NCI-H526 (cell line): ENCODE measurements at regions not wholly inside any gene's neighbourhood (a gene's known extent, or its start where the extent isn't known, plus 50 kb on each side); places are given as distances from the start of the nearest gene placed in this dataset.
A peak's percentile ranks its signal among the peaks of the same experiment; 100 is the strongest.
"Not testable (repeated sequence)": the region's sequence is repeated elsewhere in the genome, so short reads cannot be mapped to it uniquely, and the experiment has no call there.

ENCODE experiments used
- DNase-seq, 2 experiments: peaks; one replicate each; lab custom pipeline; 2025; lab: John Stamatoyannopoulos, UW

DNA sequence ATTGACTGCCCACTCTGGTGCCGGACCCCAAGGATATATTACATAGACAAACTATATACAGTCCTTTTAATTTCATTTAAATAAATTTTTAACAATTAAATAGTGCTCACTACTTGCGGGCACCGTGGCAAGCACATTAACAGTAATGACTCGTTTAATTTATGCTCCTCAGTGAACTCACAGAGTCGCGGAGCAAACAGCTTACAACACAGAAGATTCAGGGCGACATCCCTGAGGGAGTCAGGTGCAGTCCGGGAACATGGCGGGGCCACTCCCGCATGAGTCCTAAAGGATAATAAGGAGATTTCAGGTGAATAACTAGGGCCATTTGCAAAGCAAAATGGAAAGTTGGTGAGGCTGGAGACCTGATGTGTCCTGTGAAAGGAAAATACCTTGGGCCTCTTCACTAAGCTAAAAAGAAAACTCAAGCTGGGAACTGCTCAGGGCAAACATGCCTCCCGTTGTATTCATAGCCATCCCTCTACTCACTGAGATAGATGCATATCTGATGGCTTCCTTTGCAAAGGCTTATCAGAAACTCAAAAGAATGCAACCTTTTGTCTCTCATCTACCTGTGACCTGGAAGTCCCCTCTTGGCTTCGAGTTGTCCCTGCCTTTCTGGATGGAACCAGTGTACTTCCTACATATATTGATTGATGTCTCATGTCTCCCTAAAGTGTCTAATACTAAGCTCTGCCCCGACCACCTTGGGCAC lies 125.6 kb downstream of the KLF6 start:
- no peak for DNase-seq

DNA sequence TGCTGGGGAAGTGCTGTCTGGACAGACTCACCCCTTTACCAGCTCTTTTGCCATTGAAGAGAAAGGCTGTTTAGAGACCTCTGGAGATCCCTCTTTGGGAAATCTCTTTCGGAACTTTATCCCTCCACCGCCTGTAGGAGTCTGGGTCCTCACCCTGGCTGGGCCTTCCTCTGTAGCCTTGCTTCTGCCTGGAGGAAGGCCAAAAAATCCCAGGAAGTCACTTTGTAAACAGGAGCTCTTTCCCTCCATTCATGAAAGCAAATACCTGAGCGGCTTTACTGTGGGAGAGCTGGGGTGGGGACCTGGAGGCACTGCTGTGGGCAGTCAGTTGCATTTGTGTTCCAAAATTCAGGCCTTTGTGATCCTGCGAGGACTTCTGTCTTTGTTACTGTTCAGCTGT lies 126.2 kb downstream of the KLF6 start:
- DNase-seq = no peak

DNA sequence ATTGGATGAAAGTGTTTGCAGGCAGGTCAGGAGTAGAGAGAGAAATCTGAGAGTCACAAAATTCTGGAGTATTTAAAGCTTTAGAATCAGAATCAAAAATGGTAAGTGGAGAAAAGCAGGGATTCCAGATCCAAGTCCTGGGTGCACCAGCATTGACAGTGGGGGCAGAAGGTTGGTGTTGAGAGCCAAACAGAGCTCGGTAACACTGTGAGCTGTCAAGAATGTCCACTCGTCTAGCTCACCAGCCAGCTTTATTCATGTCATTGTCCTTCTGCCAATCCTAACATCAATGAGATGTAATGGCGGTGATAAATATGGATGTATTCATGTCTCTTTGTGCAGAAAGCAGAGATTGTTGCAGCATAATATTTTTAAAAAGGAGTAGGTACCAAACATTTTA lies 128.8 kb downstream of the KLF6 start:
- DNase-seq = no peak

DNA sequence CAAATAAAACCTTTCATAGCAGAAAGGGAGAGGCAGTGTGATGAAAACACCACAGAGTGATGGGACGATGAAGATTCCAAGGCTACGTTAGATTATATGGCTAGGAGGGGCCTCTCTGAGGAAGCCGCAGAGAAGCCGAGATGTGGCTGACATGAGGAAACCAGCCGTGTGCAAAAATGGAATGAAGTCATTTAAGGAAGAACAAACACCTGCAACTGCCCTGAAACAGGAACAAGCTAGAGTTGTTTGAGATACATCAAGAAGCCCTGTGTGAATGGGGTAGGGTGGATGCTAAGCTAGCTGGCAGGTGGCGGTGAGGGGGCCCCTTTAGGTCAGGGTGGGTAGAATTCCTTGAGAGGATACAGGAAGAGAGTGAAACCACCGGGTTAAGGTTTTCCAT lies 129.5 kb downstream of the KLF6 start:
- DNase-seq = no peak

DNA sequence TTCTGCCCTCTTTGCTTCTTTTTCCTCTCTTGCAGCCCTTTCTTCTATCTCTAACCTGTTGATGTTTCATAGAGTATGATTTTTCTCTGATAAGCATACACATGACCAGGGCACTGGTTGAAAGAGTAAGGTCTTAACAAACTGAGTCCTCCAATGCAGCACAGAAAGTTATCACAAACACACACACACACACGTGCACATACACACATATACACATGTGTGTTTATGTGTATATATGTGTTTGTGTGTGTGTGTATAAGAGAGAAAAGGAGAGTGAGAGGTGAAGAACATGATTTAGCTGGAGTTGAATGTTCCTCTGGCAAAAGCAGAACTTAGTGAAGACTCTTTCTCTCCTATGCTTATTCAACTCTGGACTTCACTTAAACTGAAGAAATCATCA lies 130.0 kb downstream of the KLF6 start:
- DNase-seq = no peak

DNA sequence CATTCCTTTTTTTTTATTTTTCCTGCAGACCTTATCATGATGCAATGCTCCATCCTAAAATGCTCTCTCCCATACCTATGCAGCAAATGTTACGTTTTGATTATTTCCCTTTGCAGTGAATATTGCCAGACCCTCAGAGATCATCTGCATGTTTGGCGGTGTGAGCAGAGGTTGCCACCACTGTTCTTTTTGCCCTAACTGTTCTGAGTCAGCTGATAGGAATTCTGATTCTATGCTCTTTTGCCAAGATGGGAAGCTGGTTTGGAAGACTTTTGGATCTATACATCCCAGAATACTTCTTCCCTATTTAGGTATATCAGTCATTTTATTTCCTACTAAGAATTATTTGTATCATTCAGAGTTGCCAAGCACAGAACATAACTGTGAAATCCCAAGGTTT lies 130.5 kb downstream of the KLF6 start:
- no peak for DNase-seq

DNA sequence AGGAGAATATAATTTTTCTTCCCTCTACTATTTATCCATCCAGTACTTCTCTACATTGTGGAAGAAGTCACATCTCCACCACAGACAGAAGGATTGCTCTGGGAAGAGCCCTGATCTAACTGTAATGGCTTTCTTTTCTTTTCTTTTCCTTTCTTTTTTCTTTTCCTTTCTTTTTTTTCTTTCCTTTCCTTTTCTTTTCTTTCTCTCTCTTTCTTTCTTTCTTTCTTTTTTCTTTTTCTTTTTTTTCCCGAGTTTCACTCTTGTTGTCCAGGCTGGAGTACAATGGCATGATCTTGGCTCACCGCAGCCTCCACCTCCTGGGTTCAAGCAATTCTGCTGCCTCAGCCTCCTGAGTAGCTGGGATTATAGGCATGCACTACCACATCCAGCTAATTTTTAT lies 131.7 kb downstream of the KLF6 start:
- DNase-seq = not testable (repeated sequence)

DNA sequence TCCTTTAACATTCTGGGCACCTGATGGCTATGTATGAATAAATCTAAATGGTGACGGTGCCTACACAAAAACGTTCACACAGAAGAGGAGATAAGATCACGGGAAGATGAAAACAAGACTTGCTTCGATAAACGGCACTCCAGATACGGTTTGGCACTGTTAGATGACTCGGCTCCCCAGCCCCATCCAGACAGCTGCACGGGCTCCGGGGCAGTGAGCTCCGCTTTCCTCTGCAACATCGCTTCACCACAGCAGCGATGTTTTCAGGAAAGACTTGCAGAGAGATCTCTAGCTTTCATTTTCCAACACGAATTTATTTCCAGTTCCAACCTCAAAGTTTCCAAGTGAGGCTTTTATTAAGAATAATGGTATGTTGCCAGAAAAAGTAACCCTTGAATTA lies 132.1 kb downstream of the KLF6 start:
- DNase-seq = no peak

DNA sequence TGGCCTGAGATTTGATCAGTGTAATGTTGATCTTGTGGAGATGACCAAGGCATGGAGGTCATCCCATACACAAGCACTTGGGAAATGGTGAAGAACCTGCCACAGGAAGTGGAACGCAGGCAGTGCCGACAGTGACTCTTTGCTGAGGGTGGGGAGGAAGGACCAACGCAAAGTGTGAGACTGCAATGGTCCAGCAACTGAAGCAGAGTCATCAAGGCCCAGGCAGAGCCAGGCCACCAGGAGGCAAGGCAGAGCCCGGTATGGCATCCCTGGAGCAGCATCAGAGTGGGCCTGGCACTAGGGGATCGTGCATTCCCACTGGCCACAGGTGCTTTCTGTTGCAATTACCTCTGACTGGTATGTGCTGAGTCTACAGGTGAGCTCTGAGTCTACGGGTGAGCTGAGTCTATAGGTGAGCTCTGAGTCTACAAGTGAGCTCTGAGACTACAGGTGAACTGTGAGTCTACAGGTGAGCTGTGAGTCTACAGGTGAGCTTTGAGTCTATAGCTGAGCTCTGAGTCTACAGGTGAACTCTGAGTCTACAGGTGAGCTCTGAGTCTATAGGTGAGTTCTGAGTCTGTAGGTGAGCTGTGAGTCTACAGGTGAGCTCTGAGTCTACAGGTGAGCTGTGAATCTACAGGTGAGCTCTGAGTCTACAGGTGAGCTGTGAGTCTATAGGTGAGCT lies 132.9 kb downstream of the KLF6 start:
- DNase-seq = no peak

DNA sequence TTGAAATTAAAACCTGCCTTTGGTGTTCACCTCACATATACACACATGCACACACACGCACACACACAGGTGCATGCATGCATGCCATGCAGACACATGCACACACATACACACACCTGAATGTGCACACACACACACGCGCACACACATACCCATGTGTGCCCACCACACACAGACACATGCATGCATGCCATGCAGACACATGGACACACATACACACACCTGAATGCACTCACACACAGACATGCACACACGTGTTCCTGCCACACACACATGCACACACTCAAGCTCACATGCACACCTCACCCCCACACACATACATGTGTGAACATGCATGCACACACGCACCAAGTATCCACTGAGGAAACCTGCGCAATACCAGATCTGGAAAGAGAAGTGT lies 136.4 kb downstream of the KLF6 start:
- DNase-seq = no peak

DNA sequence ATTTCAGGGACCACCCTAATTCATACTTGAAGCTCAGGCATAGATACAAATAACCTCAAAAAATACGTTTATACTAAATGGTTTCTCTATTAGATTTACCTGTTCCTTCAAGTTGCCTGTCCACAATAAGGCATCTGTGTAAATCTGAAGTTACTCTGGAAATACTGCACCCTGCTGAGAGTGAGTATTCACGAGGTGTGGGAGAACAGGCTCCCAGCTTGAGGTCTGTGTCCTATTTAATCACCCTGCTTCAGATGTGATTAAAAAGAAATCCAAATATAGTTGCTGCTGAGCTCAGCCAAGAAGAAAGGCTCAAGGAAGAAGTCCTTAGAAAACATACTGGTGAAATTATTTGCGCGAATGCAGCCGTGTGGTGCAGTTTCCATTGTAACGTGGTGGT lies 136.8 kb downstream of the KLF6 start:
- no peak for DNase-seq

DNA sequence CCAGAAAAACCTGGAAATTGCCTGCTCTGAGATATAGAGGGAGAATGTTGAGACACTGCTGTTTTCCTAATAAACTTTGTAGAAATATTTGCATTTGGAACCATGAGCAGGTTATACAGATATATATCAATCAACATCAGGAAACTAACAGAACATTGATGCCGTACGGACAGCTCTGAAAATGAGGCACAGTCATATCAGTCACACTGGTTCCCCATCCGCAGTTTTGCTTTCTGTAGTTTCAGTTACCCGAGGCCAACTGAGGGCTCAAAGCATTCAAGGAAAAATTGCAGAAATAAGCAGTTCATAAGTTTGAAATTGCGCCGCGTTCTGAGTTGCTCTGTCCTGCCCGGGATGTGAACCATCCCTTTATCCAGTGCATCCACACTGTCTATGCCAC lies 137.9 kb downstream of the KLF6 start:
- DNase-seq = no peak

DNA sequence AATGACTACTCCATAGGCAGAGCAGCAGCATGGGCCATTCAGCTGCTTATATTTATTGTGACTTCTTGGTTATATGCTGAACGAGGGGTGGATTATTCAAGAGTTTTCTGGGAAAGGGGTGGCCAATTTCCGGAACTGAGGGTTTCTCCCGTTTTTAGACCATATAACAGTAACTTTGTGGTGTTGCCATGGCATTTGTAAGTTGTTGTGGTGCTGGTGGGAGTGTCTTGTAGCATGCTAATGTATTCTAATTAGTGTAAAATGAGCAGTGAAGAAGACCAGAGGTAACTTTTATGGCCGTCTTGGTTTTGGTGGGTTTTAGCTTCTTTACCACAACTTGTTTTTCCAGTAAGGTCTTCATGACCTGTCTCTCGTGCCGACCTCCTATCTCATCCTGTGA lies 139.6 kb downstream of the KLF6 start:
- no peak for DNase-seq

DNA sequence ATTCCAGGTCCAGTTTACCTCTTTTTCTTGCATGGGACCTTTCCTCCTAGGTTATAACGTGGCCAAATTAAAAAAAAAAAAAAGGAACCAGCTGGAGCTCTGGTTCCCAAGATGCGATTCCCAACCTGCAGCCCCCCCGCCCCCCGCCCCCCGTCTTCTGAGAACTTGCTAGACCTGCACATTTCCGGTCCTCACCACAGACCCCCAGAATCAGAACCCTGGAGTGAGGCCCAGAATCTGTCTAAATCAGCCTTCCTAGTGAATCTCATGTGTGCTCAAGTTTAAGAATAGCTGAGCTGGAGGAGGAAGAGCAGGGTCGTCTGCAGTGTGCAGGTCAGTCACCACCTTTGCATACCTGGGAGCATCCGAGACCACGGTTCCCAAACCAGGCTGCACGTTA lies 144.2 kb downstream of the KLF6 start:
- no peak for DNase-seq

DNA sequence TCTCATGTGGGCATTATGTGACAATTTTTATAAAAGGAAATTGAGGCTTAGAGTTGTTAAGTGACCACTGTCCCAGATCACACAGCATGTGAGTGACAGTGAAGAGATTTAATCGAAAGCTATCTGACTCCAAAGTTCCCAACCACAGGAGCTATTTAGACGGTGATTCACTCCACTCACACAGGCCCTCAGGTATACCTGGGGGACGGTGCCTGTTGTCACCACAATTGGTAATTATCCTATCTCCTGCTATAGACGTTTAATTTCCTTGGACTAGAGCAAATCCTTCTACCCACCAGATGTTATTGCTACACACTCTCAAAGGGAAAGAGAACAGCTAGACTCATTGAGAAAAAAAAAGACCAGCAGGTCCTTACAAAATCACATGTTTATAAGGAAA lies 145.5 kb downstream of the KLF6 start:
- DNase-seq = no peak

DNA sequence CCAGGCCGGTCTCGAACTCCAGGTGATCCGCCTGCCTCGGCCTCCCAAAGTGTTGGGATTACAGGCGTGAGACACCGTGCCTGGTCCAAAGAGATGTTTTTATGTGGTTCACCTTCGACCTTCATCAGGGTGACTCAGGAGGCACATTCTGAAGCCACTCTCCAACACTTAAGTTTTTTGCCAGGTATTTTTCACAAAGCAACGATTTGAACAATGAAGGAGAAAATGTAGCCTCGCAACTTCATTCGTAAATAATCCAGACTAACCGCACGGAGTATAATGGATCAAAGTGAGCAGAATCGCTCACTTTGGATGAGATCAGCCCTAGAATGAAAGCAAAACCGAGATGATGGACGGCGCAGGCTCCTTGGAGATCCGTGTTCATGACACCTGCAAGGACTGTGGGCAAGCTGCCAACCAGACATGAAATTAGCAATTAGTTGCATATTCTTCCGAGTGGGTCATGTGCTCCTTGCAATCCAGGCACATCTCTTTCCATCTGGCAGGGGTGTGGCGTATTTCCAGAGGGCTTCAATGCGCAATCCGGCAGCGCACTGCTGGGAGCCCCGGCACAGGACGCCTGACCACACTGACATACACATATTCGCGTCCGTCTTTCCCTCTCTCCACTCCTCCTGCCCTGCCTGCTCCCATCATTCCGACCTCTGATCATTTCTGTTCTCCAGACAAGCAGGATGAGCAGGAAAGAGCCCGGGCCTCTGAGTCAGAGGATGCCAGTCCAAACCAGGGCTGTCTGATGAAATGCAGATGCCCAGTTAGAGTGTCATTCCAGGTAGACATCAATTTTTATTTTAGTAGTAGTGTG lies 148.4 kb downstream of the KLF6 start:
- no peak for DNase-seq

DNA sequence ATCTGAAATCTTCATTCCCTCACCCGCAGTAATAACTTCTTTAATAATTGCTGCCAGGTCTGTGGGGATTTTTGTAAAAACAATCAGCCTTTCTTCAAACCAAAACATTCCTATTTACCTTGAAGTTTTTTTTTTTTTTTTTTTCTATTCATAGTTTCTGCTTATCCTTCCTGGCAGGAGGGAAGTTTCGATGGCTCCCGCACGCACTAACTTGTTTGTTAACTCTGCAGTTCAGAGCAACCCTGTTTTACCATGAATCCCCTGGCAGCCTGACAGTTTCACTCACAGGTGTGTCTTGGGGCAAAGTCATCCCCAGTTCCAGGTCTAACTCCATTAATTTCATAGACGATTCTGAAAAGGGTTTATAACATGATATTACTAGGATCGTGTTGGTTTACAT lies 149.3 kb downstream of the KLF6 start:
- DNase-seq = peak; percentile 36 to 37

DNA sequence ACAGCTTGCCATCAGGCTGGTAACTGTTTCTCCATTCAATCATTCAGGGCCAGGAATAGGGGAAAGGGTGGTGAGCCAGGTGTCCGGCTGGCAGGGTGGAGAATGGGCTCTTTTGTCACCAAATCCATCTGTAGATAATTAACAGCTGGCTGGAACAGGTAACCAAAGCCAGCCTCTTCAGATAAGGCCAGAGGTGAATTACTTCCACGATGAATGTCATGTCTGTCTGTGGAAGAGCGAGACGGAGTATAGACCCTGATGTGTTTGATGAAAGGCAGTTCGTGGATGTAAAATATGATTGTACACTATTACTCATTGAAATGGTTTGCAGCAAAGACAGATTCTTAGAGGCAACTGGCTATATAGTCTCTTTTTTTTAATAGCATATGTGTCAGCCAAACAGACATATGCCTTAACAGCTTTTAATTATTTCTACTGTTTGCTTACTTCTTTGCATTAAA lies 149.8 kb downstream of the KLF6 start:
- peak in 1 of 2 experiments; percentile 37 for DNase-seq

DNA sequence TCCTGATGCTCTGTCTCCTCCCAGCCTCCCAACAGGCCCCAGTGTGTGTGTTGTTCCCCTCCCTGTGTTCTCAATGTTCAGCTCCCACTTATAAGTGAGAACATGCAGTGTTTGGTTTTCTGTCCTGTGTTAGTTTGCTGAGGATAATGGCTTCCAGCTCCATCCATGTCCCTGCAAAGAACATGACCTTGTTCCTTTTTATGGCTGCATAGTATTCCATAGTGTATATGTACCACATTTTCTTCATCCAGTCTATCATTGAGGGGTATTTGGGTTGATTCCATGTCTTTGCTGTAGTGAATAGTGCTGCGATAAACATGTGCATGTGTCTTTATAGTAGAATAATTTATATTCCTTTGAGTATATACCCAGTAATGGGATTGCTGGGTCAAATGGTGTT lies 150.4 kb downstream of the KLF6 start:
- not testable (repeated sequence) for DNase-seq

DNA sequence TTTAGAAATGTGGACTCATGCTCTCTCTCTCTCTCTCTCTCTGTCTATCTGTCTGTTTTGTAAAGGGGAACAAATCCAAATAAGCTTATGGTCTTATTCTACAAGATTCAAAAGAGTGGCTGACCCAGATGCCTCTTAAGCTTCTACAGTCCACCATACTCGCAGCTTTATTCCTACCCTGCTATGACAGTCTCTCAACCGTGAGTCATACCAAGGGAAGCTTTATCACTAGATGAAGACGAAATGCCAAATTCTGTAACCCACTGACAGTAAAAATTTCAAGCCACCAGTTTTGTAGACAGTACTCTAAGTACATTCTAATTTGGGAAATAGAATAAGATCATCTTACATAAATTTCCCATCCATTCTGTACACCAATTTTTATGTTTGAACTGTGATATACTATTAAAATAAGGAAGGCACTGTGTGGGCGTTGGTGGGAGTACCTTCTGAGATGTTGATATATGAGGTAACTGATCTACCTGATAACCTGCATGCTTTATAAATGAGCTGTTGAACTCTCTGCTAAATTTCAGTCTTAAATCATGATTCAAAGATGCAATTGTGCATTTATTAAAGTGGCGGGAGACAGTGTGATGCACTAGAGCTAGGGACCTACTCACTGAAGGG lies 153.2 kb downstream of the KLF6 start:
- no peak for DNase-seq

DNA sequence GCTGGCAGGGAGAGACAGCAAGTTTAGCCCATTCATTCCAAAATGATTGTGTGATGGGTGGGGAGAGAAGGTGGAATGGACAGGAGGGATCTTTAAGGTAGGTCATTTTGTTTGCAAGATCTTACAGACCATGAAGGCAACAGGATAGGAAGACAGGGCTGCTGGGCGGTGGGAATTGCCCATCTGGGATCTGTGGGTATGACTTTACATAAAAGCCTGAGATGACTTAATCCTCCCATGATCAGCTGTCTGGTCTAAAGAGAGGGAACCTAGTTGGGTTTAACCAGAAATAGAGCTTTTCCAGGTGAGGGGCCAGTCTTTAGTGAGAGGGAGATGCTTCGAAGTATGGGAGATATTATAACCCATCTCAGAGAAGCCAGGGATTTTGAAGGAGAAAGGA lies 153.7 kb downstream of the KLF6 start:
- no peak for DNase-seq

DNA sequence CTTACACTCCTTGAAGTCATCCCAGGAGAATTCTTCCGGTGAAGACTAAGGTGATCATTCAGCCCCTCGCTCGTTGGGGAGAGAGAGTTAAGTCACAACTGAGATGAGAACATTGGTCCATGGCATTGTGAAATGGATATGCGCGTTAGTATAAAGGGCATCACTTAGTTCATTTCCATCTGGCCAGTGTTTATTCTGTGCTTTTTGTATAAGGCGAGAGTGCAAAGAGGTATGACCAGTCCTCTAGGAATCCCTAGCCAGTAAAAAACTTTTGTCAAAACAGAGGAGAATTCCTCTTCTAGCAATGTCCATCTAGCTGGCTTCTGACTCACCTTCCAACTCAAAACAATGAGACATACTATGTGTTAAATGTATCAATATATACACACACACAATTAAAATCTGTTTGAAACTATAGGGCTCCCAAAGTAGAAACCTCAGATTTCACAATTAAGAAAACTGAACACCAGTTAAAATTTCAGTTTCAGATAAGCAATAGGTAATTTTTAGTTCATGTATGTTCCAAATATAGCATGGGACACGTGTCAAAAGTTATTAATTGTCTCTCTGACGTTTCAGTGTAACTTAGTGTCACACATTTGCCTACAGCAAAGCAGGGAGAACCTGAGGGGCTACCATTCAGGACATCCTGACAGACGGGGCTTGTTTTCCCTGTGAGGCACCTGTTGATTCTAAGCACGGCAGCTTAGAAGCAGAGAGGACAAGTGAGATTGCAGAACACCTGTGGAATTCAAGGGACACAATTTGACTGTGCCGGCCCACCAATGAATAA lies 158.9 kb downstream of the KLF6 start:
- DNase-seq = no peak
